Astrocyte (in vitro differentiated cells and primary cell): ENCODE measurements at regions not wholly inside any gene's neighbourhood (a gene's known extent, or its start where the extent isn't known, plus 50 kb on each side); places are given as distances from the start of the nearest gene placed in this dataset.

Source experiments
- CTCF ChIP-seq: IDR thresholded peaks from 2 replicates; pipeline ENCODE4 v1.5.1; 2011; ENCODE audit warnings: low read depth, mild to moderate bottlenecking, inconsistent platforms, low read length, moderate library complexity; ENCODE audit not compliant: insufficient read depth
- EZH2 ChIP-seq: IDR thresholded peaks from 2 replicates; pipeline ENCODE4 v1.6.1; 2012; ENCODE audit warnings: mild to moderate bottlenecking, low read length, inconsistent platforms; ENCODE audit not compliant: insufficient read depth

GRCh38 chr4:26197018-26197779 is 123.6 kb upstream of the RBPJ start:
- no peak for TF ChIP-seq CTCF
- no peak for TF ChIP-seq EZH2
